ENCODE measurements at regions not wholly inside any gene's neighbourhood (a gene's known extent, or its start where the extent isn't known, plus 50 kb on each side); places are given as distances from the start of the nearest gene placed in this dataset.

- H2AFZ ChIP-seq (ENCODE audit: low read depth, low read length, poor library complexity, severe bottlenecking): no peak overlapping the region
- H3K9me3 ChIP-seq (ENCODE audit: control insufficient read depth in 1 of 2, insufficient read depth in 1 of 2, low read depth in 1 of 2, low read length in 2 of 2): no peaks in the 10 kb centered on the region
- DNase-seq (ENCODE audit: low read depth, low spot score): no peak
- ChIA-PET CTCF (no interaction called here), RAD21 (ENCODE audit: low non-redundant PET in 1 of 2, low total read pairs in 2 of 2, uncharacterized antibody in 2 of 2, unreplicated experiment in 2 of 2) (no interaction called here), POLR2A (no interaction called here)
- intact Hi-C loops (cut with micrococcal nuclease): no loop called here
- H3K9me2 ChIP-seq (ENCODE audit: insufficient read depth): no peaks in the 10 kb centered on the region
- no peak overlapping the region for H3K9ac ChIP-seq (ENCODE audit: low read length)
- no peaks in the 10 kb centered on the region for H3K79me2 ChIP-seq (ENCODE audit: insufficient read depth, low read length)
- no peaks in the 10 kb centered on the region for H3K36me3 ChIP-seq (ENCODE audit: control insufficient read depth in 1 of 2, insufficient read depth in 2 of 2, low read length in 2 of 2)
- H3K4me3 ChIP-seq (replicated peaks in 1 of 2; ENCODE audit: low read depth in 1 of 2, low read length in 2 of 2): no peak overlapping the region
- H4K20me1 ChIP-seq (ENCODE audit: insufficient read depth): no peaks in the 10 kb centered on the region
- ATAC-seq: no peak
- H3K27me3 ChIP-seq (ENCODE audit: insufficient read depth, low read length): peaks cover 42% of the 10 kb centered on the region
- no peaks in the 10 kb centered on the region for H3K4me1 ChIP-seq (ENCODE audit: control insufficient read depth in 1 of 2, insufficient read depth in 2 of 2, low read length in 2 of 2)
- no TSS peak for BruUV-seq (replicated peaks)
- no peak overlapping the region for H3K27ac ChIP-seq (ENCODE audit: low read depth, low read length)
- TF ChIP-seq SIN3A (IDR thresholded peaks at IDR 0.05; ENCODE audit: low read depth) (no peak), JUND (IDR thresholded peaks at IDR 0.05) (no peak), ATF3 (IDR thresholded peaks at IDR 0.05) (no peak), ZFX (IDR thresholded peaks at IDR 0.05) (no peak), SRF (IDR thresholded peaks at IDR 0.05; ENCODE audit: low read depth) (no peak), TCF7L2 (IDR thresholded peaks at IDR 0.05; ENCODE audit: borderline replicate concordance, extremely low read depth, insufficient read depth, insufficient read length) (no peak), ELF1 (IDR thresholded peaks at IDR 0.05; ENCODE audit: borderline replicate concordance, low read depth) (no peak), REST (IDR thresholded peaks at IDR 0.05; ENCODE audit: low read depth) (no peak)
- TF ChIP-seq, protein P1, sequence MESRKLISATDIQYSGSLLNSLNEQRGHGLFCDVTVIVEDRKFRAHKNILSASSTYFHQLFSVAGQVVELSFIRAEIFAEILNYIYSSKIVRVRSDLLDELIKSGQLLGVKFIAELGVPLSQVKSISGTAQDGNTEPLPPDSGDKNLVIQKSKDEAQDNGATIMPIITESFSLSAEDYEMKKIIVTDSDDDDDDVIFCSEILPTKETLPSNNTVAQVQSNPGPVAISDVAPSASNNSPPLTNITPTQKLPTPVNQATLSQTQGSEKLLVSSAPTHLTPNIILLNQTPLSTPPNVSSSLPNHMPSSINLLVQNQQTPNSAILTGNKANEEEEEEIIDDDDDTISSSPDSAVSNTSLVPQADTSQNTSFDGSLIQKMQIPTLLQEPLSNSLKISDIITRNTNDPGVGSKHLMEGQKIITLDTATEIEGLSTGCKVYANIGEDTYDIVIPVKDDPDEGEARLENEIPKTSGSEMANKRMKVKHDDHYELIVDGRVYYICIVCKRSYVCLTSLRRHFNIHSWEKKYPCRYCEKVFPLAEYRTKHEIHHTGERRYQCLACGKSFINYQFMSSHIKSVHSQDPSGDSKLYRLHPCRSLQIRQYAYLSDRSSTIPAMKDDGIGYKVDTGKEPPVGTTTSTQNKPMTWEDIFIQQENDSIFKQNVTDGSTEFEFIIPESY (IDR thresholded peaks at IDR 0.05; ENCODE audit: extremely low read depth, insufficient replicate concordance, low read length): no peak
- TF ChIP-seq, protein P2, sequence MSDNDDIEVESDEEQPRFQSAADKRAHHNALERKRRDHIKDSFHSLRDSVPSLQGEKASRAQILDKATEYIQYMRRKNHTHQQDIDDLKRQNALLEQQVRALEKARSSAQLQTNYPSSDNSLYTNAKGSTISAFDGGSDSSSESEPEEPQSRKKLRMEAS (IDR thresholded peaks at IDR 0.05): no peak
- no peak overlapping the region for H3K4me2 ChIP-seq (ENCODE audit: low read length)
These were observed 170.2 kb upstream of the MKI67 start for GRCh38 chr10:128296253-128297007.
